SK-N-SH (cell line): ENCODE measurements at regions not wholly inside any gene's neighbourhood (a gene's known extent, or its start where the extent isn't known, plus 50 kb on each side); places are given as distances from the start of the nearest gene placed in this dataset.

ENCODE experiments used
- CTCF ChIA-PET: fragments of 300-600, 350-600 bp; formaldehyde crosslinking; extraction: SDS; loops from one replicate; lab custom pipeline; 2021; lab: Yijun Ruan, JAX
- POLR2A ChIA-PET: fragments of 350-600 bp; sonication (Branson Sonifier 250); formaldehyde crosslinking; extraction: SDS; loops from one replicate; lab custom pipeline; 2020; ENCODE audit warnings: antibody characterized with exemption, inconsistent platforms; lab: Yijun Ruan, JAX
- DNase-seq: peaks from one replicate; pipeline ENCODE4 v3.0.0; 2012
- H2AFZ ChIP-seq: fragments of 200-600 bp; sonication (generic); 2 replicates; pipeline ENCODE4 v1.8.1; 2016; ENCODE audit warnings: antibody characterized with exemption, mild to moderate bottlenecking, low read depth
- H3F3A ChIP-seq: fragments of 200-600 bp; sonication (generic); replicated peaks from 2 replicates; pipeline ENCODE3; 2016; ENCODE audit warnings: antibody characterized with exemption, mild to moderate bottlenecking; ENCODE audit not compliant: insufficient read depth
- H3K27ac ChIP-seq, 2 experiments: fragments of 200-500 bp in 1 of 2; fragments of 200-600 bp in 1 of 2; sonication (Bioruptor generic) in 1 of 2; sonication (generic), shearing (Covaris generic) in 1 of 2; 2 replicates each; pipeline versions ENCODE4 v1.5.1 to v1.6.1; 2014 to 2016; ENCODE audit warnings: low read depth in 2 of 2, inconsistent platforms in 1 of 2, low read length in 1 of 2, mild to moderate bottlenecking in 1 of 2, mixed read lengths in 1 of 2
- H3K27me3 ChIP-seq: fragments of 200-600 bp; sonication (generic), shearing (Covaris generic); 2 replicates; pipeline ENCODE4 v1.6.1; 2016; ENCODE audit warnings: mixed run types; ENCODE audit not compliant: insufficient read depth
- H3K36me3 ChIP-seq, 2 experiments: fragments of 200-500 bp in 1 of 2; fragments of 200-600 bp in 1 of 2; sonication (Bioruptor generic) in 1 of 2; sonication (generic) in 1 of 2; replicated peaks in 1 of 2; 2 replicates each; pipeline versions ENCODE3 to v1.5.1; 2014 to 2016; ENCODE audit warnings: low read length in 1 of 2, mild to moderate bottlenecking in 1 of 2; ENCODE audit not compliant: insufficient read depth in 2 of 2, control insufficient read depth in 1 of 2
- H3K4me1 ChIP-seq, 2 experiments: fragments of 200-500 bp in 1 of 2; fragments of 200-600 bp in 1 of 2; sonication (Bioruptor generic) in 1 of 2; sonication (generic), shearing (Covaris generic) in 1 of 2; 2 replicates each; pipeline versions ENCODE4 v1.5.1 to v1.6.1; 2014 to 2016; ENCODE audit warnings: low read depth in 1 of 2, low read length in 1 of 2, mixed run types in 1 of 2; ENCODE audit not compliant: insufficient read depth in 2 of 2, control insufficient read depth in 1 of 2
- H3K4me2 ChIP-seq: fragments of 200-600 bp; sonication (generic), shearing (Covaris generic); 2 replicates; pipeline ENCODE4 v1.6.1; 2017; ENCODE audit warnings: mixed run types
- H3K4me3 ChIP-seq, 2 experiments: fragments of 200-500 bp in 1 of 2; fragments of 200-600 bp in 1 of 2; sonication (Bioruptor generic) in 1 of 2; sonication (generic), shearing (Covaris generic) in 1 of 2; 2 replicates each; pipeline versions ENCODE4 v1.5.1 to v1.8.1; 2014 to 2016; ENCODE audit warnings: low read depth in 2 of 2, inconsistent platforms in 1 of 2, low read length in 1 of 2, mild to moderate bottlenecking in 1 of 2, mixed read lengths in 1 of 2, moderate library complexity in 1 of 2
- H3K79me2 ChIP-seq: fragments of 200-600 bp; sonication (generic); 2 replicates; pipeline ENCODE4 v1.8.1; 2017; ENCODE audit warnings: mild to moderate bottlenecking; ENCODE audit not compliant: insufficient read depth
- H3K9ac ChIP-seq: fragments of 200-600 bp; sonication (generic); 2 replicates; pipeline ENCODE4 v1.6.1; 2017; ENCODE audit warnings: mixed run types
- H3K9me2 ChIP-seq: fragments of 200-600 bp; sonication (generic); 2 replicates; pipeline ENCODE4 v1.6.1; 2017; ENCODE audit warnings: mixed run types
- H3K9me3 ChIP-seq: fragments of 200-600 bp; sonication (generic); 2 replicates; pipeline ENCODE4 v1.6.1; 2017; ENCODE audit warnings: mixed run types, mild to moderate bottlenecking, moderate library complexity
- H4K20me1 ChIP-seq: fragments of 200-600 bp; sonication (generic); 2 replicates; pipeline ENCODE4 v1.6.1; 2017; ENCODE audit warnings: mild to moderate bottlenecking, mixed run types; ENCODE audit not compliant: insufficient read depth
- CHD2 ChIP-seq: fragments of 150-350 bp; IDR thresholded peaks from 2 replicates; pipeline ENCODE4 v1.6.1; 2018; ENCODE audit warnings: low read length; ENCODE audit not compliant: partially characterized antibody
- CTCF ChIP-seq: fragments of 200-600 bp; sonication (generic); IDR thresholded peaks from 2 replicates; pipeline ENCODE4 v1.6.1; 2017; ENCODE audit warnings: antibody characterized with exemption, mild to moderate bottlenecking, moderate library complexity
- ELF1 ChIP-seq: IDR thresholded peaks from 2 replicates; pipeline ENCODE4 v1.4.0; 2012
- FOSL2 ChIP-seq: IDR thresholded peaks from 2 replicates; pipeline ENCODE4 v1.4.0; 2012; ENCODE audit warnings: low read depth, mild to moderate bottlenecking, moderate library complexity, borderline replicate concordance
- FOXM1 ChIP-seq: IDR thresholded peaks from 2 replicates; pipeline ENCODE4 v1.4.0; 2012; ENCODE audit warnings: low read depth, mild to moderate bottlenecking
- GABPA ChIP-seq: IDR thresholded peaks from 2 replicates; pipeline ENCODE4 v1.4.0; 2012; ENCODE audit warnings: low read depth, mild to moderate bottlenecking
- GATA2 ChIP-seq: sonication (generic); formaldehyde crosslinking; IDR thresholded peaks from 2 replicates; pipeline ENCODE4 v1.5.0; 2020; ENCODE audit warnings: mild to moderate bottlenecking, missing genetic modification reagents
- NRF1 ChIP-seq: IDR thresholded peaks from 2 replicates; pipeline ENCODE4 v1.6.1; 2012; ENCODE audit warnings: low read depth, mild to moderate bottlenecking, low read length
- PBX3 ChIP-seq: IDR thresholded peaks from 2 replicates; pipeline ENCODE4; 2012
- POLR2AphosphoS5 ChIP-seq: IDR thresholded peaks from 2 replicates; pipeline ENCODE4 v1.6.1; 2012; ENCODE audit warnings: low read depth, low read length
- RFX5 ChIP-seq: IDR thresholded peaks from 2 replicates; pipeline ENCODE4 v1.6.1; 2012; ENCODE audit warnings: mild to moderate bottlenecking, improper control_type of control experiment, low read length
- RXRA ChIP-seq: IDR thresholded peaks from 2 replicates; pipeline ENCODE4 v1.4.0; 2012; ENCODE audit warnings: low read depth, mild to moderate bottlenecking, borderline replicate concordance
- SMC3 ChIP-seq: IDR thresholded peaks from 2 replicates; pipeline ENCODE4 v1.6.1; 2012; ENCODE audit warnings: low read depth, low read length, improper control_type of control experiment
- TCF12 ChIP-seq: IDR thresholded peaks from 2 replicates; pipeline ENCODE4 v1.4.0; 2012
- USF1 ChIP-seq: IDR thresholded peaks from 2 replicates; pipeline ENCODE4 v1.4.0; 2012; ENCODE audit warnings: low read depth, borderline replicate concordance
- ZBTB33 ChIP-seq: IDR thresholded peaks from 2 replicates; pipeline ENCODE4 v1.4.0; 2012; ENCODE audit warnings: low read depth, borderline replicate concordance
- WGBS: methylation state at CpG from one replicate; pipeline ENCODE4 v1.1.6; 2017; ENCODE audit warnings: low lambda C conversion rate; 5-methylcytosine and 5-hydroxymethylcytosine counted together

GRCh38 chr9:106797299-106797698 is 65.7 kb upstream of the ZNF462 start:
- H3K4me1 ChIP-seq, result no peaks in the 10 kb centered on the region; a peak in 1 of 4 replicates
- no peaks in the 10 kb centered on the region for H4K20me1 ChIP-seq
- no peak overlapping the region for H2AFZ ChIP-seq
- no peak overlapping the region for H3K27ac ChIP-seq
- no peaks in the 10 kb centered on the region for H3F3A ChIP-seq
- TF ChIP-seq CHD2, result no peak
- no peak for TF ChIP-seq GABPA
- TF ChIP-seq ZBTB33, result no peak
- TF ChIP-seq FOSL2, result no peak
- TF ChIP-seq PBX3, result no peak
- no peak for TF ChIP-seq NRF1
- TF ChIP-seq RFX5, result no peak
- TF ChIP-seq GATA2 (CRISPR knock-in tag), result no peak
- 52% methylated on average over 2 of the region's 2 CpGs for WGBS
- no peaks in the 10 kb centered on the region for H3K36me3 ChIP-seq
- H3K27me3 ChIP-seq, result no peaks in the 10 kb centered on the region
- no peaks in the 10 kb centered on the region for H3K79me2 ChIP-seq
- DNase-seq, result no peak
- no peak overlapping the region for H3K4me3 ChIP-seq
- no peak overlapping the region for H3K4me2 ChIP-seq
- H3K9ac ChIP-seq, result no peak overlapping the region
- no peaks in the 10 kb centered on the region for H3K9me3 ChIP-seq
- H3K9me2 ChIP-seq, result no peaks in the 10 kb centered on the region
- POLR2A ChIA-PET, result no interaction called here
- CTCF ChIA-PET, result interaction anchor here (1.3 kb wide), 1 partner anchor 22 kb away, joined by 3 read pairs; no protein-coding TSS in a partner anchor

GRCh38 chr9:106798016-106798799 is 64.8 kb upstream of the ZNF462 start:
- H3K36me3 ChIP-seq, result no peaks in the 10 kb centered on the region
- no peaks in the 10 kb centered on the region for H4K20me1 ChIP-seq
- no peak overlapping the region for H3K27ac ChIP-seq
- no peaks in the 10 kb centered on the region for H3K27me3 ChIP-seq
- CTCF ChIA-PET, result interaction anchor here (1.3 kb wide), 2 partner anchors 21 to 64 kb away, joined by 3 read pairs; no protein-coding TSS in a partner anchor
- no peak overlapping the region for H3K4me2 ChIP-seq
- DNase-seq, result no peak
- H3F3A ChIP-seq, result no peaks in the 10 kb centered on the region
- H3K79me2 ChIP-seq, result no peaks in the 10 kb centered on the region
- H2AFZ ChIP-seq, result no peak overlapping the region
- POLR2A ChIA-PET, result no interaction called here
- H3K9me3 ChIP-seq, result no peaks in the 10 kb centered on the region
- no peak overlapping the region for H3K4me3 ChIP-seq
- no peak overlapping the region for H3K9ac ChIP-seq
- H3K9me2 ChIP-seq, result no peaks in the 10 kb centered on the region
- 69% methylated on average over 9 of the region's 9 CpGs for WGBS
- no peaks in the 10 kb centered on the region; a peak in 1 of 4 replicates for H3K4me1 ChIP-seq
- TF ChIP-seq GABPA (no peak), FOXM1 (no peak), POLR2AphosphoS5 (no peak), ZBTB33 (no peak), RXRA (no peak), TCF12 (no peak), FOSL2 (no peak), USF1 (no peak), CTCF (no peak), ELF1 (no peak), SMC3 (no peak)
